ENCODE measurements at regions not wholly inside any gene's neighbourhood (a gene's known extent, or its start where the extent isn't known, plus 50 kb on each side); places are given as distances from the start of the nearest gene placed in this dataset.

DNA sequence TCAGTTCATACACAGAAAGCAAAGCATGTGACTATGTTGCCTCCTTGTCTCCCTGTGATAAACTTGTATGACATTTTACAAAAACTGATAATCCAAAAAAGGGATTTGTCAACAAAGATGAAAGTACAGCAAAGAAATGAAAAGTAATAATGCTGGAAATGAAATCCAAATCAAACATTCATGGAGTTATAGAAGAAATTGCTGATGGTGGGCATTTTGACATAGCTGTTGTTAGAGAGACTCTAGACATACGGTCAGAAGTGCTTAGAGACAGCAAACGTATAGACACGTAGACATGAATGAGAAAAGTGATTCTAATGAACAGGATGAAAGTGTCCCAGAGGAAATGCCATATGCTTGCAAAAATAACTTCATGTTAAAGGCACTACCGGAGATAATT lies 186.9 kb upstream of the RGMB start:
- no CpG with 5 or more reads among the region's 4 CpGs for WGBS, 2 experiments (ENCODE audit: extremely low coverage in 2 of 2, insufficient read length in 1 of 2)

More for the DNA sequence above, 186.9 kb upstream of the RGMB start:
- Histone ChIP-seq H3K9ac (ENCODE audit: low read depth, low read length) (no peak overlapping the region), H4K8ac (ENCODE audit: low read depth in 2 of 2, low read length in 2 of 2) (no peak overlapping the region), H3K14ac (replicated peaks; ENCODE audit: low read depth, low read length) (no peak overlapping the region), H3K9me3 (ENCODE audit: control insufficient read depth, insufficient read depth, low read length) (peaks cover 3% of the 10 kb centered on the region), H3K18ac (ENCODE audit: low read depth, low read length) (no peak overlapping the region), H3K27me3 (ENCODE audit: control insufficient read depth, insufficient read depth, low read length) (no peaks in the 10 kb centered on the region), H3K36me3 (ENCODE audit: control insufficient read depth, insufficient read depth, low read length) (no peaks in the 10 kb centered on the region), H2AFZ (replicated peaks; ENCODE audit: low read length, poor library complexity) (no peak overlapping the region), H3K23ac (ENCODE audit: low read depth, low read length) (no peak overlapping the region), H3K79me1 (ENCODE audit: low read depth in 1 of 2, low read length in 2 of 2) (no peaks in the 10 kb centered on the region), H3K4ac (ENCODE audit: low read depth, low read length) (no peak overlapping the region), H2BK120ac (ENCODE audit: low read depth, low read length) (no peak overlapping the region), H2AK5ac (ENCODE audit: low read depth, low read length) (no peak overlapping the region), H3K4me2 (ENCODE audit: low read depth, low read length) (no peak overlapping the region), H3K27ac (ENCODE audit: insufficient read depth, low read length) (no peak overlapping the region), H3K4me1 (ENCODE audit: control insufficient read depth, insufficient read depth, low read length) (peaks cover 3% of the 10 kb centered on the region), H4K5ac (ENCODE audit: low read depth, low read length) (no peak overlapping the region), H3K9me1 (ENCODE audit: insufficient read depth, low read length) (no peaks in the 10 kb centered on the region), H4K20me1 (ENCODE audit: insufficient read depth, low read length) (no peaks in the 10 kb centered on the region), H2BK15ac (ENCODE audit: low read depth, low read length) (no peak overlapping the region), H2BK5ac (ENCODE audit: low read depth, low read length, poor library complexity, severe bottlenecking) (no peak overlapping the region), H2BK20ac (ENCODE audit: low read depth, low read length) (no peak overlapping the region; the same call in 1 of the 2 replicates), H3K4me3 (ENCODE audit: insufficient read depth, low read depth, low read length) (no peak overlapping the region), H4K91ac (ENCODE audit: insufficient read depth, low read depth, low read length) (no peak overlapping the region), H3K56ac (ENCODE audit: extremely low read depth, insufficient read depth, low read length) (no peak overlapping the region), H2AK9ac (replicated peaks; ENCODE audit: low read depth, low read length, poor library complexity) (no peak overlapping the region)
- in situ Hi-C loops (cut with MboI; ENCODE audit: low sequenced_read_pairs) = no loop called here
- TF ChIP-seq MAFK (IDR thresholded peaks at IDR 0.05; ENCODE audit: low read depth, low read length) = peak; percentile 50
- no peak for TF ChIP-seq MAZ (IDR thresholded peaks at IDR 0.05; ENCODE audit: borderline replicate concordance, low read depth, low read length)
- TF ChIP-seq POLR2A (IDR thresholded peaks at IDR 0.05; ENCODE audit: low read depth, low read length) = no peak
- dilution Hi-C loops (cut with HindIII; ENCODE audit: low sequenced_read_pairs, unreplicated experiment) = no loop called here
- intact Hi-C loops (cut with micrococcal nuclease) = no loop called here
- DNase-seq = no peak
- BruUV-seq (replicated peaks) = no TSS peak
- POLR2A ChIA-PET (ENCODE audit: unreplicated experiment) = interaction anchor here (0.6 kb wide), 1 partner anchor 9 kb away, joined by 15 read pairs; no protein-coding TSS in a partner anchor
- CTCF ChIA-PET = no interaction called here
- no peak for ATAC-seq (ENCODE audit: low read depth)
